DOHH2 (cell line): ENCODE measurements at regions not wholly inside any gene's neighbourhood (a gene's known extent, or its start where the extent isn't known, plus 50 kb on each side); places are given as distances from the start of the nearest gene placed in this dataset.

ENCODE experiments used
- EZH2phosphoT487 ChIP-seq: fragments of 200-600 bp; sonication (generic); IDR thresholded peaks from 2 replicates; pipeline ENCODE4 v1.6.1; 2017; ENCODE audit warnings: borderline replicate concordance, mild to moderate bottlenecking, antibody characterized with exemption, low read length, moderate library complexity, mixed read lengths
- TF ChIP-seq, protein P1 (sequence below): fragments of 200-600 bp; sonication (generic); IDR thresholded peaks from one replicate; pipeline ENCODE4 v1.5.1; 2014; ENCODE audit warnings: antibody characterized with exemption, mild to moderate bottlenecking, low read depth, low read length; ENCODE audit not compliant: poor library complexity, severe bottlenecking

DNA sequence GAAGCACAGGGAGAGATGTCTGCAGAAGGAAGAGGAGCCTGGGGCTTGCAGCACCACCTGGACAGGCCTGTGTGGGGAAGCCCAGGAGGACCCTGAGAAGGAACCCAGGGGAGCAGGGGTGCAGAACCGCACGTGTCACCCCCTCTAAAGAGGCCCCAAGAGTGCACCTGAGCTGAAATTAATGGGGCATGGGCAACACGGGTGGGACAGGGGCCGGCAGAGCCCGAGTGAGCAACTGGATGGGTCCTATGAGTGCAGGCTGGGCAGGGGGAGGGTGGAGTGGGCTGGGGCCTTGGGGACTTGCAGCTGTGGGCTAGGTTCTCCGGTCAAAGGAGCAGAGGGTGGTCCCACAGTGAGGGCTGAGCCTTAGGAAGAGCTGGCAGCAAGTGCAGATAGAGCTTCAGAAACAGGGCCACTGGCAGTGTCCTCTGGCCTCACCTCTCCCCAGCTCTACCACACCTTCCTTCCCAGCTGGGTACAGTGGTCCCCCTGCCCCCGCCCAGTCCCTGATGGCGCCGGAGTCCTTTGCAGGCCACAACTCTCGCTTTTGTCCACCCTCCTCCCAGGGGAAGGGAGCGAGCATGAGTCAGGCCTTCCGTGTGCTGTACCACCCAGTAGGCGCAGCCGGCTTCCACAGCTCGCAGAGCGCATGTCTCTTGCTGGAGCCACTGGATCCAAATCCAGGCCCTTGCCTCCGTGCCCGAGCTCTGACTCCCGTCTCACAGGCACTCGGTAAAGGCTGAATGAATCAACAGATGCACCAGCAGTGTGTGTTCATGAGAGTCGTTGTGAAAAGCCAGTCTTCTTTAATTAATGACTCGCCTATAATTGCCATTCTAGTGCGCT, 131.6 kb downstream of the HMX1 start:
- TF ChIP-seq, protein P1, sequence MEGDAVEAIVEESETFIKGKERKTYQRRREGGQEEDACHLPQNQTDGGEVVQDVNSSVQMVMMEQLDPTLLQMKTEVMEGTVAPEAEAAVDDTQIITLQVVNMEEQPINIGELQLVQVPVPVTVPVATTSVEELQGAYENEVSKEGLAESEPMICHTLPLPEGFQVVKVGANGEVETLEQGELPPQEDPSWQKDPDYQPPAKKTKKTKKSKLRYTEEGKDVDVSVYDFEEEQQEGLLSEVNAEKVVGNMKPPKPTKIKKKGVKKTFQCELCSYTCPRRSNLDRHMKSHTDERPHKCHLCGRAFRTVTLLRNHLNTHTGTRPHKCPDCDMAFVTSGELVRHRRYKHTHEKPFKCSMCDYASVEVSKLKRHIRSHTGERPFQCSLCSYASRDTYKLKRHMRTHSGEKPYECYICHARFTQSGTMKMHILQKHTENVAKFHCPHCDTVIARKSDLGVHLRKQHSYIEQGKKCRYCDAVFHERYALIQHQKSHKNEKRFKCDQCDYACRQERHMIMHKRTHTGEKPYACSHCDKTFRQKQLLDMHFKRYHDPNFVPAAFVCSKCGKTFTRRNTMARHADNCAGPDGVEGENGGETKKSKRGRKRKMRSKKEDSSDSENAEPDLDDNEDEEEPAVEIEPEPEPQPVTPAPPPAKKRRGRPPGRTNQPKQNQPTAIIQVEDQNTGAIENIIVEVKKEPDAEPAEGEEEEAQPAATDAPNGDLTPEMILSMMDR = no peak
- no peak for TF ChIP-seq EZH2phosphoT487
